ENCODE measurements at regions not wholly inside any gene's neighbourhood (a gene's known extent, or its start where the extent isn't known, plus 50 kb on each side); places are given as distances from the start of the nearest gene placed in this dataset.
"Not testable (repeated sequence)": the region's sequence is repeated elsewhere in the genome, so short reads cannot be mapped to it uniquely, and the experiment has no call there.

GRCh38 chr7:35853194-35853593 is 52.3 kb downstream of the SEPTIN7 start:
- not testable (repeated sequence) for DNase-seq

- no peak for DNase-seq
These were observed 53.5 kb downstream of the SEPTIN7 start for GRCh38 chr7:35854311-35854710.

- no peak for DNase-seq
These were observed 55.3 kb downstream of the SEPTIN7 start for GRCh38 chr7:35856175-35856574.

GRCh38 chr7:35860664-35861063 is 59.8 kb downstream of the SEPTIN7 start:
- no peak for DNase-seq

- DNase-seq = no peak
These were observed 64.4 kb downstream of the SEPTIN7 start for GRCh38 chr7:35865287-35865686.

- no peak for DNase-seq
These were observed 65.3 kb downstream of the SEPTIN7 start for GRCh38 chr7:35866186-35866585.

- DNase-seq = not testable (repeated sequence)
These were observed 68.3 kb downstream of the SEPTIN7 start for GRCh38 chr7:35869117-35869516.

GRCh38 chr7:35869810-35870209 is 69.0 kb downstream of the SEPTIN7 start:
- DNase-seq = no peak

- no peak for DNase-seq
These were observed 71.0 kb downstream of the SEPTIN7 start for GRCh38 chr7:35871856-35872255.

GRCh38 chr7:35874886-35875285 is 74.0 kb downstream of the SEPTIN7 start:
- no peak for DNase-seq

GRCh38 chr7:35875292-35875691 is 74.4 kb downstream of the SEPTIN7 start:
- DNase-seq = no peak

GRCh38 chr7:35878351-35878750 is 77.5 kb downstream of the SEPTIN7 start:
- DNase-seq = no peak

GRCh38 chr7:35887430-35887829 is 86.6 kb downstream of the SEPTIN7 start:
- DNase-seq = not testable (repeated sequence)

- no peak for DNase-seq
These were observed 88.1 kb downstream of the SEPTIN7 start for GRCh38 chr7:35889001-35889400.

- DNase-seq = no peak
These were observed 89.0 kb downstream of the SEPTIN7 start for GRCh38 chr7:35889870-35890269.

- no peak for DNase-seq
These were observed 90.4 kb downstream of the SEPTIN7 start for GRCh38 chr7:35891004-35891830.

- no peak for DNase-seq
These were observed 92.8 kb downstream of the SEPTIN7 start for GRCh38 chr7:35893649-35894048.

- no peak for DNase-seq
These were observed 93.9 kb downstream of the SEPTIN7 start for GRCh38 chr7:35894721-35895120.

GRCh38 chr7:35900651-35901050 is 99.8 kb downstream of the SEPTIN7 start:
- no peak for DNase-seq

GRCh38 chr7:35905555-35905954 is 104.7 kb downstream of the SEPTIN7 start:
- no peak for DNase-seq

GRCh38 chr7:35906191-35906908 is 105.5 kb downstream of the SEPTIN7 start:
- peak; percentile 44 to 68 for DNase-seq

- no peak for DNase-seq
These were observed 107.7 kb downstream of the SEPTIN7 start for GRCh38 chr7:35908331-35909216.

- no peak for DNase-seq
These were observed 109.1 kb downstream of the SEPTIN7 start for GRCh38 chr7:35909870-35910357.

Data from stimulated activated CD4-positive, alpha-beta T cell treated with anti-CD3 and anti-CD28 coated beads, Interleukin-2, amount 100 ng/mL, for 24 hours (primary cell).